NCI-H345 treated with DMSO at 0.1 percent for 48 hours (cell line): ENCODE measurements at regions not wholly inside any gene's neighbourhood (a gene's known extent, or its start where the extent isn't known, plus 50 kb on each side); places are given as distances from the start of the nearest gene placed in this dataset.

Experiments used
- DNase-seq: peaks from one replicate; lab custom pipeline; 2025; ENCODE audit not compliant: unreplicated experiment; lab: John Stamatoyannopoulos, UW

DNA sequence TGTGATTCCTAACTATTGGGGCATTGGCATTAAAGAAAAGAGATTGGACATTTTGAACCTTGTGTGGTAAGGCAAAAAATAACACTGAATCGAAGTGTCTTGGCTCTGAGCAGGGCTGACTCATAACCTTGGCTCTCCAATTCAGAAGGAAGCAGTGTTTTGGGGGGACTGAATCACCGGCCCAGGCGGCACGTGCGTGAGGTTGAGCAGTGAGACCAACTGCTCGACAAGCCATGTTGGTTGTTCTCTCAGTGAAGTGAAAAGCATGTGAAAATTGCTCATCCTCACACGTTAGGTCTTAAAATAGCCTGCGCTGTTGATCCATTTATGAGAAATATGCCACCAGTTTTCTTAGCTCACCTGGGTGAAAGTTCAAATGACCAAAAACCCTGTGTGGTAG, 137.8 kb upstream of the SPACA1 start:
- DNase-seq = no peak

GRCh38 chr6:87908978-87909811, 138.4 kb upstream of the SPACA1 start:
- no peak for DNase-seq

DNA sequence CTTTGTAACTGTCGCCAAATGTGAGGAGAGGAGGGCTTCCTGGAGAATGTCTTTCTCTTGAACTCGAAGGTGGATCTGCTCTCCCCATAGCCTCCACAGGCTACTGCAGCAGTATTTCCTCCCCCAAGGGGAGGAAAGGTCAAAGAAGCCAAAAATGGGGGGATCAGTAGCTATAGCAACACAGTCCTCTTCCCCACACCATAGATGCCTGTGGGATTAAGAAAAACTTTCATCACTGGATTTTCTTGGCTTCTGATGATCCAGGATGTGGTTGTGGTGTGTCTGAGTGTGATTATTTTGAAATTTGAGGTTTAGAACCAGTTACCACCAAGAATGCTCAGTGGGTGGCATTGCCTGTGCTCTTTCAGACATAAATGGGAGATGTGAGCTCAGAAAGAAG, 140.1 kb upstream of the SPACA1 start:
- no peak for DNase-seq

- no peak for DNase-seq
Observed at GRCh38 chr6:87905101-87905641, 142.5 kb upstream of the SPACA1 start.

DNA sequence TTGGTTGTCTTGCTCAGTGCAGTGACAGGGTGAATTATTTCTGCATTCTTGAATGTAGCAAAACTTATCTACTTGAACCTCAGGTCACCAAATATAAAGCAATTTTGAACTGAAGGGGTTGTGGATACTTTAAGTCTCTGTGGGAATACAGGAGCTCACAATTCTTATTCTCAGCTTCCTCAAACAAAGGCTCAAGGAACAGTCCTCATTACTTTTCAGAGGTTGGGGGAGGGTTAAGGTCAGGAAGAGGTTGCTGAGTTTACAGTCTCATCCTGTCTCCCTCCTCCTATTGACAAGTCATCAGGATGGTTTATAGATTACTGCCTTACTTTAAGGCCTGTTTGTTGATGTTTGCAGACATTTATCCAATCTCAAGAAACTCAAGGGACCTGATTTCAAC, 143.6 kb upstream of the SPACA1 start:
- no peak for DNase-seq

GRCh38 chr6:87903323-87903722, 144.3 kb upstream of the SPACA1 start:
- DNase-seq = no peak

DNA sequence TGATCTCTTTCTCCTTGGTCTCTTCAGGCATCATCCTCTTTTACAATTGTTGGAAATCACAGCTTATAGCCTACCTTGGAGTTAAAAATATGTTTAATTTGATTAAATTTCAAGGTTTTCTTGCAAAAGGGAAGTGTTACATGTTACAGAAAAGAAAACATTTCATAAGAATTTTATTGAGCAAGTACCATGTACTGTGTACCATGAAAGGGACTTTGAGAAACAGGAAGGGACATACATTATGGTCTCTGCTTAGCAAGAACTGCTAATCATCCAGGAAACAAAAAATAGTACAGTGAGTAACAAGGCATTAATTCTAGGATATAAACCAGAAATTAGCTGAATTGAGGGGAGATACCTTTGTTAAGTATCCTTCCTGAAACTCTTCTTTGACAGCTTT, 145.3 kb upstream of the SPACA1 start:
- no peak for DNase-seq

DNA sequence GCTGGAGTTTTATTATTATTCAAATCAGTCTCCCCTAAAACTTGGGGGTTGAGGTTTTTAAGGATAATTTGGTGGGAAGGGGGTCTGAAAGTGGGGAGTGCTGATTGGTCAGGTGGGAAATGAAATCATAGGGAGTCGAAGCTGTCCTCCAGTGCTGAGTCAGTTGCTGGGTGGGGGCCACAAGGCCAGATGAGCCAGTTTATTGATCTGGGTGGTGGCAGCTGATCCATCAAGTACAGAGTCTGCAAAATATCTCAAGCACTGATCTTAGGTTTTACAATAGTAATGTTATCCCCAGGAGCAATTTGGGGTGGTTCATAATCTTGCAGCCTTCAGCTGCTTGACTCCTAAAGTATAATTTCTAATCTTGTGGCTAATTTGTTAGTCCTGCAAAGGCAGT, 146.0 kb upstream of the SPACA1 start:
- no peak for DNase-seq

DNA sequence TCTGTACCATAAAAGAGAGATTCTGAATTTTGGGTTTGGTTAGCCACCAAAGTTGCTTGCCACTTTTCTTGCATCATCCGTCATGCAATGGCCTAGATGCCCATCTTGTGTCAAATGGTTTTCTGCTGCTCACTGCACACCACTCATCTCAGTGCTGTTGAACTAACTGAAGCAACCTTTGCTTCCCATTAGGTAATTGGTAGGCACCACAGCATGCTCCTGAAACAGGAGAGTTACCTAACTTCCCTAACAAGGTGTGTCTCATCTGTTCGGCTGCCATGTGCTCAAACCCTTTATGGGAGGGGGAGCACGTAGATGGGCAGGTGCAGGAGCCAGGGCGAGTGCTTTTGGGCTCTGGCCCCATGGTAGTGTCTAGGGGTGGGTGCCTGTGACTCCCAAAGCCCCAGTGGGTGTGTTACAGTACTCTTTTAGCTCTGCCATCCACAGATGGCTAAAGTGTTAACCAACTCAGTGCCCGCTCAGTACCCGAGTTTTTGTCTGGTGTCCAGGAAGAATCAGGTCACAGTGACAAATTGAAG, 147.4 kb upstream of the SPACA1 start:
- DNase-seq = no peak

DNA sequence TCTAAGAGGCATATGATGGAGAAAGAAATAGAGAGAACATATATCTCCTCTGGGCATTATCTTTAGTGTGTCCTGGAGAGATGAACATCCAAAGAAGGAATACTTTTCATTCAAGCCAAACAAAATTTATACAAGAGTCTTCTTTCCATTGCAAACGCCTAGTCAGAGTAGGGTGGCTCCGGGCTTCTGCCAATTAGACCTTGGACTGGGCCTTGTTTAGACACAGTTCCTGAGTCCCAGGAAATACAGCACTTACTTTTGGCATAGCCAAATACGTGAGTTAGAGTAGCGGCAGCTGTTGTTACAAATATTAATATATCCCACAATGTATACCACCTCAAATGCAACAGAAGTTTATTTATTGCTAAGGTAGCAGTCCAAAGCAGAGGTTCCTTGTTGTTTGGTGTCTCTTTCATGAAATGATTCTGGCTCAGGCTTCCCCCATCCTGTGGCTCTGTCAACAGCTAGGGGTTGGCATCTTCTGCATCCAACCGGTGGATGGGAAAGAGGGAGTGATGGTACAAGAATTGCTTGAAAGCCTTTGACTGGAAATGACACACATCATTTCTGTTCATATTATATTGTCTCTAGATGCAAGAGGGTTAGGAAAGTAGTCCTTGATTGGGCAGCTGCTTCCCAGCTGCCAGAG, 148.0 kb upstream of the SPACA1 start:
- DNase-seq = no peak

DNA sequence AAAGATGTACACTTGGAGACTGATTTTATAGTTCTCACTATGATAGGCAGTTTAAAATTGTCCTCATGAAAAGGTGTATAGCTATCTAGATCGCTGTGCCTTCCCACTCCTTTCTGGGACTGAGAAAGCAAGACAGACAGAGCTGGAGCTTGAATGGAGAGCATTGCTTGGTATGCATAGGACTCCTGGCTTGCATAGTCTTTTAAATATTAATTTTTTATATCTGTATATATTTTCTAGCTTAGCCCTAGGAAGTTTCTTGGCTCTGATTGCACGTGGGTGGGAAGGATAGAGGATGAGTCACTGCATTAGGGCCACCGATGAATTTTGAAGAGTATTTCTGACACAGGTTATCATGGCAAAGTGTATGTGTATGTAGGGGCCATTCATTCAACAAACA, 150.0 kb upstream of the SPACA1 start:
- no peak for DNase-seq

- no peak for DNase-seq
Observed at GRCh38 chr6:87897013-87897412, 150.6 kb upstream of the SPACA1 start.

DNA sequence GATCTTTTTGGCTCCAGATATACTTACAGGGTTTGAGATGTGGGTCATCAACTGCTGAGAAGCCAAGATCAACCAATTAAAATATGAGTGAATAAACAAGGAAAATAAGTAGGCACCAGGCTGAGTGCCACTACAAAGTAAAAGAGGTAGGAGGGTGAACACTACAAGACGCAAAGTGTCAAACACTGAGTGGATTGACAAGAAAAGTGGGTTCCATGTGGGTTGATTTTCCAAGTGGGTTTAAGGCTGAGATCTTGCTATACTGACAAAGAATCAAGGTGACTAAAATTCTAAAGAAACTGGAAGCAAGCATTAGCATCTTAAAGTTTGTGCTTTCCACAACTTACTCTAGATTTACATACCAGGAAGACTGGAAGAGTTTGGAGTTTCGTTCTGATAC, 160.4 kb upstream of the SPACA1 start:
- no peak for DNase-seq

- DNase-seq = no peak
Observed at GRCh38 chr6:87884203-87884602, 163.4 kb upstream of the SPACA1 start.

DNA sequence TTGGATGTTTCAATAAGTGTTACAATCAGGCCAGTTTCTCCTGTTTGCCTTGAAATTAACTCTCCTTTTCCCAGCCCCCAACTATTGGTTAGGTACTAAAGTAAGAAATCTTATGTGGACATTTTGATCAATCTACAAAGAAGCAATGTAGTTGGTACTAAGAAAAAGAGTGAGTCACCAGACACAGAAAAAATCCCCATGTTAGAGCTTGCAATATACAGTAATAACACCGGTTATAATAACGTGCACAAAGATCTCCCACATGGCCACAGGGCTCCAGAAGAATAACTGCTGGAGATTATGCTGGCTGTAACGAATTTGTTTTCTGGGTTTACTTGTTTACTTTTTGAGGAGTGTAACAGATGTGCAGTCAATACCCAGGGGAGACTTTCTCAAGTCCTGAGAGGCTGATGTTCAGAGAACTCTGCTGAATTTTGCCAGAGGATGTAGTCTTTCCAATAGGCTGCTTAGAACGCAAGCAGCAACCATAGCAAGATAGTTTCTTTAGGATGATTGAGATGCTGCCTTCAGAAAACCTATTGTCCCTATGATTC, 166.2 kb upstream of the SPACA1 start:
- DNase-seq = no peak

DNA sequence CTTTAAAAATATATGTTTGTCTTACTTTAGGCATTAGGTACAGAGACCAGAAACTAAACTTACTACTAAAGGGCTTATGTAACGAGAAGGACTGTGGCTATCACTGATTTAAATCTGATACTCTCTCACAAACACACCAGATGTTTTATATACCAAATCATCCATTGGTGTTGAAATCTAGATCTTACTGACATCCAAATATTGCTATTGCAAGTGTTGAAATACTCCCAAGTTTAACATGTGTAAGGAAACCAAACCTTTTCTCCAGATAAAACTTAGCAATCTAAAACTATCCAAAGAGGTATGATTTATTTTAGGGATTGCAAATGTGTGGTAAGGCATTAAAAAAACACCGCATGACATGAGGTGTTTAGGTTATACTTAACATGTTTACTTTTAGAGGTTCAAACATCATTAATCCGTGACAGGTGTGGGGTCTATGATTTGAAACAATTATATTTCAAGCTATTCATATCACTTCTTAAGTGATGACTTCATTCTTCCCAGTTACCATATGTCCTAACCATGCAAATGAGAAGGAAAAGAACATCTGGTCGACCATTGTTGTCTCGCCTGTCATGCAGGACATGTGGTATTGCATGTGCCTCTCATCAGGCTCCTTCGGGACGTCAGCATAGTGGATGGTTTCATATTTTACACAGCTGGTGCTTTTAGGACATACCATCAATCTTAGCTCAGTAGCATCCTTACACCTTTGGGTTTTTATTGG, 168.3 kb upstream of the SPACA1 start:
- no peak for DNase-seq

- DNase-seq = no peak
Observed at GRCh38 chr6:87875781-87876180, 171.9 kb upstream of the SPACA1 start.

GRCh38 chr6:87873556-87873955, 171.5 kb upstream of the AKIRIN2 start:
- no peak for DNase-seq

DNA sequence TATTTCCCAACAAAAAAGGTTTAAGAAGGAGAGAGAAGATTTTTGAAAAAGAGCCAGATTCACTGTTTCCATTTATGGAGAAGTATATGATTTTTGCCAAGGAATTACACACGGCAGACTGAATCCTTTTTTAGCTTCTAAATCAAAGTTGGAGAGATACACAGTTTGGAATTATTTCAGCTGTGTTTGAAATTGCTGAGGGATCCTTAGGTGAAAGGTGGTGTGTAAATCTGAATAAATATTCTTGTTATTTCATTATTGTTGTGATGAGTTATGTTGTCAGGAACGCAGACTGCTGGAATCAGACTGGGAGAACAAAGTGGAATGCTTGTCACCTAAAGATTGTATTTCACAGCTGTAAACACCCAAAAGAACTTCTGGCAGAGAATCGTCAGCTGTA, 168.5 kb upstream of the AKIRIN2 start:
- no peak for DNase-seq

DNA sequence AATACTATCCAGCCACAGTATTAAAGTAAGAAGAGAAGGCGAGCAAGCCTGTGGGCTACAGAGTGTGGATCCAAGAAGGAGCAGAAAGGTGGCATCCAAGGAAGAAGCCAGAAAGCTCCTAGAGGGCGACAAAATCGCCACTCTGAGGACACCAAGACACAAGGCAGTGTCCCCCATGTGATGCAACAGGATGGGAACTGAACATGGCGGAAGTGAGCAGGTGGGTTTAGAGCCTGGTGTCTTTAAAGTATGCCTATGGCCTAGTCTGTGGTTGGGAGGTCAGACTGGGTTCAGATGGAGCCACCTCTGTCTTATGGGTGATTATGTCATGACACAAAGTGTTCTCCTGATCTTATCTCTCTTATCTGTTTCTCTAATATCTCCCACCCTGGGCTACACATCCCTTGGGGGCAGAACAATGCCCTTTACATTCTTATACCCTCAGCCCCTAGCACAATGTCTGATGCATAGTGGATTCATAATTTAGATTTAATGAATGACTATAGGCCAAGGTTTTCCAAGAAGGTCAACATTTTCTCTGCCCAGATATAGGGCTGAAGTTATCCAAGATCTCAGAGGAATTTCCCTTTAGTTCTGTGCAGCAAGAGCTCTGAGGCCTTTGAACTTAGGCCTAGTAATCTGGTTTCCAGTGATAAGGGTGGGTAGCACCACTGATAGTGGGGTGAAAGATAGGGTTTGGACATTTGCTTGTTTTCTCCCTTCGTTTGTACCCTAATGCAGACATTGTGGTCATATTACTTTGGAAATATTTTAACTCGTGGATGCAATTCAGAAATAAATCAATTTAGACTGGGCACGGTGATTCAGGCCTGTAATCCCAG, 167.3 kb upstream of the AKIRIN2 start:
- no peak for DNase-seq
